Upper lobe of left lung (tissue), 6 donors: ENCODE measurements at regions not wholly inside any gene's neighbourhood (a gene's known extent, or its start where the extent isn't known, plus 50 kb on each side); places are given as distances from the start of the nearest gene placed in this dataset.

Source experiments
- ATAC-seq, 2 donors: fragments of 200-7000 bp; cut with Tn5 transposase; one replicate each; pipeline ENCODE4 v1.9.1; 2022; ENCODE audit warnings: mild to moderate bottlenecking in 2 of 2, moderate library complexity in 2 of 2; ENCODE audit not compliant: low FRiP score in 2 of 2
- DNase-seq, 2 donors: peaks; one replicate each; pipeline ENCODE4 v3.0.0-alpha.2; 2019 to 2020
- H3K27ac ChIP-seq, 4 donors: fragments of 200-600 bp; sonication (generic); one replicate each; pipeline ENCODE4 v1.5.1; 2016 to 2019
- H3K27me3 ChIP-seq, 4 donors: fragments of 200-600 bp; sonication (generic); one replicate each; pipeline ENCODE4 v1.5.1; 2017 to 2019
- H3K36me3 ChIP-seq, 4 donors: fragments of 200-600 bp; sonication (generic); one replicate each; pipeline ENCODE4 v1.5.1; 2016 to 2019
- H3K4me1 ChIP-seq, 4 donors: fragments of 200-600 bp; sonication (generic); one replicate each; pipeline ENCODE4 v1.5.1; 2018 to 2019
- H3K4me3 ChIP-seq, 4 donors: fragments of 200-600 bp; sonication (generic); one replicate each; pipeline ENCODE4 v1.5.1; 2017 to 2019; ENCODE audit warnings: mild to moderate bottlenecking in 2 of 4, moderate library complexity in 1 of 4
- H3K9me3 ChIP-seq, 4 donors: fragments of 200-600 bp; sonication (generic); one replicate each; pipeline ENCODE4 v1.5.1; 2018 to 2019
- CTCF ChIP-seq, 6 experiments: fragments of 450-650 bp in 4 of 6; fragments of 200-600 bp in 2 of 6; sonication (generic) in 2 of 6; IDR thresholded peaks; one replicate each; pipeline ENCODE4 v1.5.1; 2016 to 2019; ENCODE audit warnings: antibody characterized with exemption in 6 of 6
- EP300 ChIP-seq, 4 donors: sonication (generic); formaldehyde crosslinking; IDR thresholded peaks; one replicate each; pipeline ENCODE4 v1.5.1; 2017; ENCODE audit warnings: antibody characterized with exemption in 4 of 4, control low read depth in 2 of 4
- POLR2A ChIP-seq, 4 donors: fragments of 450-650 bp; IDR thresholded peaks; one replicate each; pipeline ENCODE4 v1.5.1; 2016 to 2017; ENCODE audit warnings: antibody characterized with exemption in 4 of 4, mild to moderate bottlenecking in 2 of 4
- POLR2AphosphoS5 ChIP-seq, 2 donors: sonication (generic); formaldehyde crosslinking; IDR thresholded peaks; one replicate each; pipeline ENCODE4 v1.5.1; 2017; ENCODE audit warnings: antibody characterized with exemption in 2 of 2
- WGBS, 2 donors: methylation state at CpG; one replicate each; pipeline ENCODE4 v1.1.5; 2017 to 2018; 5-methylcytosine and 5-hydroxymethylcytosine counted together
- donor health status: DM: no; HTN: no; CAD: no; lungs with moderate emphysema.
- donor health status: DM: no; HTN: yes; CAD: no; lungs with severe emphysema.

GRCh38 chr18:63063171-63063570 is 256.4 kb downstream of the BCL2 start:
- Histone ChIP-seq H3K4me3 (no peak overlapping the region), H3K27ac (no peak overlapping the region), H3K27me3 (no peaks in the 10 kb centered on the region), H3K9me3 (no peaks in the 10 kb centered on the region), H3K4me1 (no peaks in the 10 kb centered on the region), H3K36me3 (no peaks in the 10 kb centered on the region)
- TF ChIP-seq POLR2AphosphoS5 (IDR thresholded peaks at IDR 0.05) (no peak), EP300 (IDR thresholded peaks at IDR 0.05) (no peak), POLR2A (IDR thresholded peaks at IDR 0.05) (no peak), CTCF (IDR thresholded peaks at IDR 0.05) (no peak)
- DNase-seq (no peak), ATAC-seq (no peak)
- 70 to 80% methylated on average over 10 of the region's 10 CpGs for WGBS, 2 donors

- ATAC-seq: no peak
- no peak overlapping the region for H3K27ac ChIP-seq
- DNase-seq: no peak
- no peak overlapping the region for H3K4me3 ChIP-seq
- 66 to 70% methylated on average over 4 of the region's 4 CpGs for WGBS, 2 donors
- TF ChIP-seq EP300 (IDR thresholded peaks at IDR 0.05): no peak
- no peak for TF ChIP-seq POLR2A (IDR thresholded peaks at IDR 0.05)
- no peak for TF ChIP-seq POLR2AphosphoS5 (IDR thresholded peaks at IDR 0.05)
- no peak for TF ChIP-seq CTCF (IDR thresholded peaks at IDR 0.05)
- H3K9me3 ChIP-seq: no peaks in the 10 kb centered on the region
- no peaks in the 10 kb centered on the region for H3K36me3 ChIP-seq
- no peaks in the 10 kb centered on the region for H3K27me3 ChIP-seq
- H3K4me1 ChIP-seq: no peaks in the 10 kb centered on the region
These were observed 257.3 kb downstream of the BCL2 start for GRCh38 chr18:63062246-63062645.

GRCh38 chr18:63061303-63061702 is 258.3 kb downstream of the BCL2 start:
- no peak for ATAC-seq
- 83 to 86% methylated on average over 6 of the region's 6 CpGs for WGBS, 2 donors
- TF ChIP-seq POLR2AphosphoS5 (IDR thresholded peaks at IDR 0.05): no peak
- no peak for TF ChIP-seq CTCF (IDR thresholded peaks at IDR 0.05)
- TF ChIP-seq POLR2A (IDR thresholded peaks at IDR 0.05): no peak
- TF ChIP-seq EP300 (IDR thresholded peaks at IDR 0.05): no peak
- no peaks in the 10 kb centered on the region for H3K36me3 ChIP-seq
- H3K9me3 ChIP-seq: no peaks in the 10 kb centered on the region
- H3K27me3 ChIP-seq: no peaks in the 10 kb centered on the region
- H3K4me1 ChIP-seq: no peaks in the 10 kb centered on the region
- H3K27ac ChIP-seq: no peak overlapping the region
- no peak for DNase-seq
- H3K4me3 ChIP-seq: no peak overlapping the region

- WGBS, 2 donors: 63 to 68% methylated on average over 4 of the region's 4 CpGs
- no peak for ATAC-seq
- TF ChIP-seq EP300 (IDR thresholded peaks at IDR 0.05) (no peak), POLR2AphosphoS5 (IDR thresholded peaks at IDR 0.05) (no peak), CTCF (IDR thresholded peaks at IDR 0.05) (no peak), POLR2A (IDR thresholded peaks at IDR 0.05) (no peak)
These were observed 261.0 kb downstream of the BCL2 start for GRCh38 chr18:63058521-63058920.

GRCh38 chr18:63057707-63058106 is 261.9 kb downstream of the BCL2 start:
- Histone ChIP-seq H3K27me3 (no peaks in the 10 kb centered on the region), H3K4me1 (no peaks in the 10 kb centered on the region), H3K36me3 (no peaks in the 10 kb centered on the region), H3K4me3 (no peak overlapping the region), H3K27ac (no peak overlapping the region), H3K9me3 (no peaks in the 10 kb centered on the region)
- ATAC-seq (peak in 1 of 2 donors; percentile 6), DNase-seq (peak in 1 of 2 donors; percentile 34)
- TF ChIP-seq POLR2A (IDR thresholded peaks at IDR 0.05) (no peak), POLR2AphosphoS5 (IDR thresholded peaks at IDR 0.05) (no peak), CTCF (IDR thresholded peaks at IDR 0.05) (no peak), EP300 (IDR thresholded peaks at IDR 0.05) (no peak)
- 86 to 96% methylated on average over 3 to 14 of the region's 14 CpGs for WGBS, 2 donors

More at GRCh38 chr18:63058521-63058920, 261.0 kb downstream of the BCL2 start:
- no peaks in the 10 kb centered on the region for H3K36me3 ChIP-seq
- DNase-seq: no peak
- H3K27me3 ChIP-seq: no peaks in the 10 kb centered on the region
- H3K4me1 ChIP-seq: no peaks in the 10 kb centered on the region
- no peaks in the 10 kb centered on the region for H3K9me3 ChIP-seq
- no peak overlapping the region for H3K4me3 ChIP-seq
- H3K27ac ChIP-seq: no peak overlapping the region
